ENCODE measurements at regions not wholly inside any gene's neighbourhood (a gene's known extent, or its start where the extent isn't known, plus 50 kb on each side); places are given as distances from the start of the nearest gene placed in this dataset.

GRCh38 chr4:11949355-11949754 lies 520.7 kb upstream of the HS3ST1 start:
- CTCF ChIA-PET = no interaction called here
- no peak overlapping the region for H3K4ac ChIP-seq (ENCODE audit: low read depth, low read length)
- POLR2A ChIA-PET (ENCODE audit: unreplicated experiment) = no interaction called here
- H2BK5ac ChIP-seq (ENCODE audit: low read depth, low read length, poor library complexity, severe bottlenecking) = no peak overlapping the region
- DNase-seq = no peak
- H3K14ac ChIP-seq (replicated peaks; ENCODE audit: low read depth, low read length) = no peak overlapping the region
- H4K20me1 ChIP-seq (ENCODE audit: insufficient read depth, low read length) = no peaks in the 10 kb centered on the region
- H3K4me2 ChIP-seq (ENCODE audit: low read depth, low read length) = no peak overlapping the region
- TF ChIP-seq MAZ (IDR thresholded peaks at IDR 0.05; ENCODE audit: borderline replicate concordance, low read depth, low read length) (no peak), CEBPB (IDR thresholded peaks at IDR 0.05; ENCODE audit: low read depth, low read length) (no peak), USF2 (IDR thresholded peaks at IDR 0.05; ENCODE audit: low read depth, low read length) (no peak), SMC3 (IDR thresholded peaks at IDR 0.05; ENCODE audit: low read depth, low read length) (no peak), POLR2A (IDR thresholded peaks at IDR 0.05; ENCODE audit: low read depth, low read length) (no peak), MAFK (IDR thresholded peaks at IDR 0.05; ENCODE audit: low read depth, low read length) (no peak), BHLHE40 (IDR thresholded peaks at IDR 0.05; ENCODE audit: low read depth, low read length) (no peak), RFX5 (IDR thresholded peaks at IDR 0.05; ENCODE audit: low read depth, low read length) (no peak), RAD21 (IDR thresholded peaks at IDR 0.05; ENCODE audit: low read length) (no peak), NFE2L2 (IDR thresholded peaks at IDR 0.05; ENCODE audit: low read depth, low read length) (no peak), ELK1 (IDR thresholded peaks at IDR 0.05; ENCODE audit: borderline replicate concordance, low read depth, low read length) (no peak), CHD1 (IDR thresholded peaks at IDR 0.05; ENCODE audit: low read depth, low read length) (no peak), CTCF (conservative IDR thresholded peaks at IDR 0.05; ENCODE audit: low read depth, low read length) (no peak), MXI1 (IDR thresholded peaks at IDR 0.05; ENCODE audit: borderline replicate concordance, low read depth, low read length) (no peak), FOS (IDR thresholded peaks at IDR 0.05; ENCODE audit: low read depth, low read length) (no peak), RCOR1 (IDR thresholded peaks at IDR 0.05; ENCODE audit: insufficient replicate concordance, low read length) (no peak)
- intact Hi-C loops (cut with micrococcal nuclease) (no loop called here), in situ Hi-C loops (cut with MboI; ENCODE audit: low sequenced_read_pairs) (no loop called here), dilution Hi-C loops (cut with HindIII; ENCODE audit: low sequenced_read_pairs, unreplicated experiment) (no loop called here)
- H2AK5ac ChIP-seq (ENCODE audit: low read depth, low read length) = no peak overlapping the region
- H3K27ac ChIP-seq (ENCODE audit: insufficient read depth, low read length) = no peak overlapping the region
- H3K27me3 ChIP-seq (ENCODE audit: control insufficient read depth, insufficient read depth, low read length) = no peaks in the 10 kb centered on the region
- H3K18ac ChIP-seq (ENCODE audit: low read depth, low read length) = no peak overlapping the region
- H2AFZ ChIP-seq (replicated peaks; ENCODE audit: low read length, poor library complexity) = no peak overlapping the region
- no TSS peak for BruUV-seq (replicated peaks)
- H3K9me3 ChIP-seq (ENCODE audit: control insufficient read depth, insufficient read depth, low read length) = peaks cover 10% of the 10 kb centered on the region
- no peak overlapping the region for H3K4me3 ChIP-seq (ENCODE audit: insufficient read depth, low read depth, low read length)
- no peak overlapping the region for H4K91ac ChIP-seq (ENCODE audit: insufficient read depth, low read depth, low read length)
- no peak overlapping the region for H3K9ac ChIP-seq (ENCODE audit: low read depth, low read length)
- WGBS, 2 experiments (ENCODE audit: extremely low coverage in 2 of 2, insufficient read length in 1 of 2) = no CpG with 5 or more reads among the region's 3 CpGs
- no peak overlapping the region for H2BK15ac ChIP-seq (ENCODE audit: low read depth, low read length)
- no peak overlapping the region for H2AK9ac ChIP-seq (replicated peaks; ENCODE audit: low read depth, low read length, poor library complexity)
- H3K56ac ChIP-seq (ENCODE audit: extremely low read depth, insufficient read depth, low read length) = no peak overlapping the region
- no peak for ATAC-seq (ENCODE audit: low read depth)
- no peaks in the 10 kb centered on the region for H3K4me1 ChIP-seq (ENCODE audit: control insufficient read depth, insufficient read depth, low read length)
- no peak overlapping the region for H4K5ac ChIP-seq (ENCODE audit: low read depth, low read length)
- H3K36me3 ChIP-seq (ENCODE audit: control insufficient read depth, insufficient read depth, low read length) = no peaks in the 10 kb centered on the region
- H3K9me1 ChIP-seq (ENCODE audit: insufficient read depth, low read length) = no peaks in the 10 kb centered on the region
- H2BK120ac ChIP-seq (ENCODE audit: low read depth, low read length) = no peak overlapping the region
- no peak overlapping the region for H2BK20ac ChIP-seq (ENCODE audit: low read depth, low read length)
- H3K23ac ChIP-seq (ENCODE audit: low read depth, low read length) = no peak overlapping the region
- no peak overlapping the region for H4K8ac ChIP-seq (ENCODE audit: low read depth in 2 of 2, low read length in 2 of 2)
- no peaks in the 10 kb centered on the region for H3K79me1 ChIP-seq (ENCODE audit: low read depth in 1 of 2, low read length in 2 of 2)
